Posterior cingulate gyrus (tissue), 11 donors: ENCODE measurements at regions not wholly inside any gene's neighbourhood (a gene's known extent, or its start where the extent isn't known, plus 50 kb on each side); places are given as distances from the start of the nearest gene placed in this dataset.
"Not testable (repeated sequence)": the region's sequence is repeated elsewhere in the genome, so short reads cannot be mapped to it uniquely, and the experiment has no call there.

ENCODE experiments used
- DNase-seq, 10 donors: peaks; one replicate each; pipeline versions ENCODE4 v3.0.0 to v3.0.0-alpha.2; 2020 to 2021; ENCODE audit warnings: mixed read lengths in 3 of 10
- intact Hi-C: fragments of 100-400 bp; cut with DNase I; formaldehyde crosslinking; loops from one replicate; pipeline ENCODE4 v1.15.1; 2023

DNA sequence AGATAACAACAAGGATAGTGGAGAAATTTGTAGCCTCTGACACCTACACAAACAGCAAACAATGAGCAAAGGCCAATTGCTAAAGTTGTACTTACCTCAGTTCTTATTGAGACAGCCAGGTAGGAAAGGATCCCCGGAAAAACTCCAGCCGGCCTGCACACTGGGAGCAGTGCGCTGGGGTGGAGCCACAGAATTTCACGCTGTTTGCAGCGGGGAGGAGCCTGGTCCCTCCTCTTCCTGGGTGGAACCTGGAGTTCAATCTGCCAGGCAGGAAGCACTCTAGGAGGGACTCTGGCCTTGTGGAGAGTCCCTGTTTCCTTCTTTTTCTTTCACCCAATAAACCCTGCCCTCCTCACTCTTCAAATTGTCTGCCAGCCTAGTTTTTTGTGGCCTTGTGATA, 382.6 kb upstream of the TGIF2LX start:
- DNase-seq, intact Hi-C loops: not testable (repeated sequence)

DNA sequence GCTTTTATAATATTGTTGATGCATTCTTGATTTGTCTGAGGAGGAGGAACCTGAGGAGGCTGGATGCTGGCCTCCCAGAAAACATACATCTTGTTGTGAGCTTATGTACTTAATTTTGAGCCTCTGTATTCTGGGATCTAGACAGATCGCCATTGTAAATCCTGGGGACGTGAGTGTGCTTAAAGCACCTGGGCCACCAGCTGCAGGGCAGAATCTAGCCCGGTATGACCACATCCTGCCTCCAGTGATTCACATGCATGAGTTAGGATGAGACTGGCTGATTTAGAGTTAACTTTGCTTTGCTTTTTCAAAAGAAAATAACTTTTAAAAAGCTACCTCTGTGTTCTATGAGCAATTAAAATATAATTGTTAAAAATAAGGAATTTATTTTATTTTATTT, 364.6 kb upstream of the TGIF2LX start:
- DNase-seq, intact Hi-C loops: not testable (repeated sequence)

- intact Hi-C loops, DNase-seq: not testable (repeated sequence)
These were observed 359.6 kb upstream of the TGIF2LX start for GRCh38 chrX:89562079-89562478.

DNA sequence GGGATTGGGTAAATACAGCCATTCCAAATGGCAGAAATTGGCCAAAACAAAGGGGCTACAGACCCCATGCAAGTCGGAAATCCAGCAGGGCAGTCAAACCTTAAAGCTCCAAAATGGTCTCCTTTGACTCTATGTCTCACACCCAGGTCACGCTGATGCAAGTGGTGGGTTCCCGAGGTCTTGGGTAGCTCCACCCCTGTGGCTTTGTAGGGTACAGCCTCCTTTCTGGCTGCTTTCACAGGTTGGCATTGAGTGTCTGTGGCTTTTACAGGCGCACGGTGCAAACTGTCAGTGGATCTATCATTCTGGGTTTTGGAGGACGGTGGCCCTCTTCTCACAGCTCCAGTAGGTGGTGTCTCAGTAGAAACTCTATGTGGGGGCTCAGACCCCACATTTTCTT, 358.6 kb upstream of the TGIF2LX start:
- DNase-seq, intact Hi-C loops: not testable (repeated sequence)

DNA sequence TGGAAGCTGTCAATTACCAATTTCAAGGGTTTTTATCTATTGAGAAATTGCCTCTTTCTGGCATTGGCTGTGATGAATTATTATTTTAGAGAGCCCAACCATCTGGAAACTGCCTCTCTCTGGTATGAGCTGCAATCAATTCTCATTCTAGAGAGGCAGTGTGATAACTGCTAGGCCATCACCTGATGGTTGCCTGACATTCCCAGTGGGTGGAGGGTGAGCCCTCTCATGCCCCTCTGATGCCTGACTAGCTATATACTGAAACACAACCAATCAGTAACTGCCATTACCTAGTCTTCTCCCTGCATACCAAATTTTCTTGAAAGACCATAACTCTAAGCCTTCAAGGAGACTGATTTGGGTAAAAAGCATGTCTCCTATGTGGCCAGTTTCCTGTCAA, 353.9 kb upstream of the TGIF2LX start:
- DNase-seq, intact Hi-C loops: not testable (repeated sequence)

DNA sequence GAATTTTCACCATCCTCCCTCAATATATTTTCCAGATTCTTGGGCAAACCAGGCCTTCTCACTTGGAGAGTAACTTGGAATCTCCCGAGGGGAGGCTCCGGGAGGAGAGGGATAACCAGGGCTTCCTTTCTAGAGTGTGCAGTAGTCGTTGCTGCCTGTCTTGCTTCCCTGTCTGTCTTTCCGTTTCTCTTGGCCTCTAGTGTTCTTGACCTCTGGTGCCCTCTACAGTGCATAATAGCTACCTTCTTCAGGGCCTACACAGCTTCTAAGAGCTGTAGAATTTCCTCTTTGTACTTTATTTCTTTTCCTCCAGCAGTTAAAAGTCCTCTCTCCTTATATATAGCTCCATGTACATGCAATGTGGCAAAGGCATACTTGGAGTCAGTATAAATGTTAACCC, 339.8 kb upstream of the TGIF2LX start:
- intact Hi-C loops, DNase-seq: not testable (repeated sequence)

GRCh38 chrX:89631858-89632257, 289.9 kb upstream of the TGIF2LX start:
- intact Hi-C loops: not testable (repeated sequence)

DNA sequence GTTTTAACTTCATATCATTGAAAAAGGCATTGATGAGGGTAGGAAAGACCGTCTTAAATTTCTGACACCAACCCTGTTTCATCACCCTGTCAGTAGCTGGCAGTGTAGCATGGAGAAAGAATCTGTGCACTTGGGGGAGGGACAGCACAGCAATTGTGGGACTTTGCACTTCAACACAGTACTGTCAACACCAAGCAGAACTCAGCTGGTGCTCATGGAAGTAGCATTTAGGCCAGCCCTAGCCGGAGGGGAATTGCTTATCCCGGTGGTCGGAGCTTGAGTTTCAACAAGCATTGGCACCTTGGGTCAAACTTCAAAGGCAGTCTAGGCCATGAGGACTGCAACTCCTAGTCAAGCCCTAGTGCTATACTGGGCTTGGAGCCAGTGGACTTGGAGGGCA, 285.8 kb upstream of the TGIF2LX start:
- intact Hi-C loops, DNase-seq: not testable (repeated sequence)

More at GRCh38 chrX:89631858-89632257, 289.9 kb upstream of the TGIF2LX start:
- not testable (repeated sequence) for DNase-seq

GRCh38 chrX:89658662-89659061, 263.0 kb upstream of the TGIF2LX start:
- intact Hi-C loops, DNase-seq: not testable (repeated sequence)

- DNase-seq, intact Hi-C loops: not testable (repeated sequence)
These were observed 215.2 kb upstream of the TGIF2LX start for GRCh38 chrX:89706481-89706880.

GRCh38 chrX:89707363-89707927, 214.3 kb upstream of the TGIF2LX start:
- intact Hi-C loops, DNase-seq: not testable (repeated sequence)

DNA sequence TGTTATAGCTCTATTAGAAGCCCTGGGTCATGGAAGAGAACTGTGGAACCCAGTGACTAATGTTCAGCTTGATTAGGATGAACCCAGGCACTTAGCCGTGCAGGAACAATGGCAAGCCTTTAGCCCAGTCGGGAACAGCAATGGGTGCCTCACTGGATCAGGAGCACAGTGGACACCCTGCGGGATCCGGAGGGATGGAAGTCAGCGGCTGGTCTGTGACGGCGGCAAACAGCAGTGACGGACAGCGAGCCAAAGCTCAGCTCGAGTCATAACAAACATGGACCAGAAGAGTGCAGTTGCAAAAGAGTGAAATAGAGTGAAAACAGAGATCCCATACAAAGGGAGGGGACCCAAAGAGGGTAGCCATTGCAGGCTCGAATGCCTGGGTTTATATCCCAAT, 187.3 kb upstream of the TGIF2LX start:
- DNase-seq: peak in 1 of 10 donors; percentile 61
- intact Hi-C loops: not testable (repeated sequence)

DNA sequence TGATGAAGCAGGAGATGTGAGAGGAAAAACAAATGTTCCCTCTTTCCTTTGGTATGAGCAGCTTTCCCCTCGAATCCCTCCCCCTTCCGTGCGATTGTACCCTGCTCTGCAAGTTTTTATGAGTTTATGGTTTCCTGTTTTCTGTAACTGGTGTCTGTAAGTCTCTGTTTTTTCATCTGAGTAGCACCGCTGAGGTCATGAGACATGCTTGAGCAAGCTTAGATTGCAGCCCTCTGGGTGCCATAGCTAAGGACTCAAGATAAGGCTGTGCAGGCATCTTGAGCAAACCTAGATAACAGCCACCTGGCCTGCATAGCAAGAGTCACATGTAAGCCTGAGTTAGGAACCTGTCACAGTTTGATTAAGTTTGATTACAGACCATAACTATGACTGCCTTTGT, 165.2 kb upstream of the TGIF2LX start:
- DNase-seq, intact Hi-C loops: not testable (repeated sequence)

- DNase-seq, intact Hi-C loops: not testable (repeated sequence)
These were observed 163.9 kb upstream of the TGIF2LX start for GRCh38 chrX:89757767-89758166.

GRCh38 chrX:89759076-89759685, 162.5 kb upstream of the TGIF2LX start:
- DNase-seq, intact Hi-C loops: not testable (repeated sequence)

DNA sequence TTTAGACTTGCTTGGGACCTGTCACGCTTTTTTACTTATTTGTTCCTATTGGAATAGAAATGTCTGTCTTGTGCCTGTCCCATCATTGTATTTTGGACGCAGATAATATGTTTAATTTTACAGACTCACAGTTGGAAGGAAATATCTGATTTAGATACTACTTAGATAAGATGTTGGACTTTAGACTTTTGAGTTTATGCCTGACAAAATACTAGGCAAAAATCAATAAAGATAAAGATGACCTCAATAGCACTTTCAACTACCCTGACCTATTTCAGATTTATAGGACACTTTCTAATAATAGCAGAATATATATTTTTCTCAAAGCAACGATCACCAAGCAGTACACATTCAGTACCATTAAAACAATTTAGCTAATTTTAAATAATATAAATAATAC, 150.1 kb upstream of the TGIF2LX start:
- intact Hi-C loops, DNase-seq: not testable (repeated sequence)

GRCh38 chrX:89811440-89811839, 110.3 kb upstream of the TGIF2LX start:
- intact Hi-C loops, DNase-seq: not testable (repeated sequence)

DNA sequence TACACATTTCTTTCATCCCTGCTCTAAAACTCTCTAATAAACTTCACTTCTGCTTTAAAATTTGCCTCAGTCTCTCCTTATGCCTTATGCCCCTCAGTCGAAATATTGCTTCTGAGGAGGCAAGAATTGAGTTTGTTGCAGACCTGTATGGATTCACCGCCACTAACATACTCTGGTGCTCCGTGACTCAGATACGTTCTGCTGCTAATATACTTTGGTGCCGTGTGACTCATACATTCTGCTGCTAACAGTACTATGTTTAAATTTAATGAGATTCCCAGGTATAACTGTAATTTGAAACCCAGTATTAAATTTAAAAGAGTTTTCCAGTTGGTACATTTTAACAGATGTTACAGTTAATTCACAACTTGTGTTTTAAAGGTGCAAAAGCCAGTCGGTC, 82.0 kb upstream of the TGIF2LX start:
- DNase-seq, intact Hi-C loops: not testable (repeated sequence)

DNA sequence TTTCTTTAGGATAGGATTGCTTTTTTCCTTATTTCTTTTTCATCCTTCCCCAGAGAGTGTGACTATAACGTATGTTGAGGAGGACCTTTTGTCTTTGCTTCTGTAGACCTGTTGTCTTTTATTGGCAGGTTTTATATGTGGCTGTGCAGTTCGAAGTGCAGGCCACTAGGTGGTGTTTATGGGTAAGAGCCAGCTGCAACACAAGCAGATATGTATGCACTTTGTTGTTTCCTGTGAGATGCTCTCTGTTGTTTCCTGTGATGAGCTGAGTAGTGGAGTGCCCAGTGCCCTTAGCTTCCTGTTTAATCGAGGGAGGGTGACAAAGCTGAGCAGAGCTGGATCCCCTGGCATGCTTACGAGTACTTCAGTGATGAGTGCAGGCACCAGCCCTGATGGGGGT, 50.0 kb upstream of the TGIF2LX start:
- intact Hi-C loops: not testable (repeated sequence)
- DNase-seq: peak in 3 of 10 donors; percentile 3 to 16 (median 7)
